GM18909 (cell line): ENCODE measurements at regions not wholly inside any gene's neighbourhood (a gene's known extent, or its start where the extent isn't known, plus 50 kb on each side); places are given as distances from the start of the nearest gene placed in this dataset.
"Not testable (repeated sequence)": the region's sequence is repeated elsewhere in the genome, so short reads cannot be mapped to it uniquely, and the experiment has no call there.

ENCODE experiments used
- ATAC-seq: cut with Tn5 transposase; IDR thresholded peaks from one replicate; pipeline ENCODE4 v1.9.1; 2021; ENCODE audit warnings: mild to moderate bottlenecking; ENCODE audit not compliant: unreplicated experiment, poor library complexity

- no peak for ATAC-seq
These were observed 735.1 kb upstream of the DIAPH2 start for GRCh38 chrX:95949588-95949987.

- ATAC-seq = no peak
These were observed 734.0 kb upstream of the DIAPH2 start for GRCh38 chrX:95950679-95951078.

GRCh38 chrX:95953564-95953963 lies 731.1 kb upstream of the DIAPH2 start:
- ATAC-seq = no peak

GRCh38 chrX:95956745-95957144 lies 727.9 kb upstream of the DIAPH2 start:
- no peak for ATAC-seq

GRCh38 chrX:95973456-95974095 lies 711.1 kb upstream of the DIAPH2 start:
- ATAC-seq = not testable (repeated sequence)

- no peak for ATAC-seq
These were observed 710.6 kb upstream of the DIAPH2 start for GRCh38 chrX:95974096-95974470.

- ATAC-seq = no peak
These were observed 709.8 kb upstream of the DIAPH2 start for GRCh38 chrX:95974890-95975289.

- no peak for ATAC-seq
These were observed 689.1 kb upstream of the DIAPH2 start for GRCh38 chrX:95995583-95995982.

- ATAC-seq = no peak
These were observed 688.3 kb upstream of the DIAPH2 start for GRCh38 chrX:95996294-95996693.

GRCh38 chrX:96002431-96002830 lies 682.2 kb upstream of the DIAPH2 start:
- no peak for ATAC-seq

- no peak for ATAC-seq
These were observed 680.3 kb upstream of the DIAPH2 start for GRCh38 chrX:96004386-96004785.

GRCh38 chrX:96006281-96006680 lies 678.4 kb upstream of the DIAPH2 start:
- no peak for ATAC-seq

GRCh38 chrX:96027407-96027806 lies 657.2 kb upstream of the DIAPH2 start:
- no peak for ATAC-seq

- ATAC-seq = no peak
These were observed 632.6 kb upstream of the DIAPH2 start for GRCh38 chrX:96052078-96052477.

GRCh38 chrX:96081891-96082290 lies 602.8 kb upstream of the DIAPH2 start:
- no peak for ATAC-seq

GRCh38 chrX:96094616-96095015 lies 590.0 kb upstream of the DIAPH2 start:
- no peak for ATAC-seq

- ATAC-seq = no peak
These were observed 586.2 kb upstream of the DIAPH2 start for GRCh38 chrX:96098471-96098870.

- no peak for ATAC-seq
These were observed 581.6 kb upstream of the DIAPH2 start for GRCh38 chrX:96102997-96103396.

GRCh38 chrX:96112689-96113088 lies 572.0 kb upstream of the DIAPH2 start:
- no peak for ATAC-seq

- ATAC-seq = no peak
These were observed 558.5 kb upstream of the DIAPH2 start for GRCh38 chrX:96126182-96126581.

- not testable (repeated sequence) for ATAC-seq
These were observed 556.6 kb upstream of the DIAPH2 start for GRCh38 chrX:96128058-96128457.

- no peak for ATAC-seq
These were observed 543.8 kb upstream of the DIAPH2 start for GRCh38 chrX:96140796-96141195.

GRCh38 chrX:96147681-96148080 lies 537.0 kb upstream of the DIAPH2 start:
- ATAC-seq = no peak
